Testis (tissue), 2 donors: ENCODE measurements at regions not wholly inside any gene's neighbourhood (a gene's known extent, or its start where the extent isn't known, plus 50 kb on each side); places are given as distances from the start of the nearest gene placed in this dataset.

Experiments used
- POLR2A ChIP-seq: fragments of 450-650 bp; IDR thresholded peaks from one replicate; pipeline ENCODE4 v1.6.1; 2017; ENCODE audit warnings: antibody characterized with exemption, mild to moderate bottlenecking, moderate library complexity
- TF ChIP-seq, protein P1 (sequence below), 3 experiments: fragments of 450-650 bp in 2 of 3; fragments of 200-600 bp in 1 of 3; sonication (generic) in 1 of 3; IDR thresholded peaks; one replicate each; pipeline ENCODE4 v1.5.1; 2016 to 2019; ENCODE audit warnings: antibody characterized with exemption in 3 of 3, mild to moderate bottlenecking in 2 of 3, moderate library complexity in 1 of 3

DNA sequence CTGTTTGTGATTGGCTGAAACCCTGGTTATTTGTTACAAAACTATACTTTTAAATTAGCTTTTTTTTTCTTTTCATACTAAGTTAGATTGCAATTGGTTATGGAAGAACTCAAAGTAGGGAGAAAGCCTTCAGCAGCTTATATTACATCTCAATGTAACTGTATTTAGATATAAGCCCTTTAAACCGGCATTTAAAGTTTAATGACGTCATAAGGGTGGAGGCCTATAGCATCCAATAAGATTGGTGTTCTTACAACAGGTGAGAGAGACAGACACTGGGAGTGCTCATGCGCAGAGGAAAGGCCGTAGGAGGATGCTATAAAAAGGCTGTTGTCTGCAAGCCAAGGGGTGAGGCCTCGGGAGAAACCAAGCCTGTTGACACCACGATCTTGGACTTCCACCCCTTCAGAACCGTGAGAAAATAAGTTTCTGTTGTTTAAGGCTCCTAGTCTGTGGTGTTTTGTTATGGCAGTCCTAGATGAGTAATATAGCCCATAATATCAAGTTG, 1198.8 kb upstream of the SPRY2 start:
- TF ChIP-seq, protein P1, sequence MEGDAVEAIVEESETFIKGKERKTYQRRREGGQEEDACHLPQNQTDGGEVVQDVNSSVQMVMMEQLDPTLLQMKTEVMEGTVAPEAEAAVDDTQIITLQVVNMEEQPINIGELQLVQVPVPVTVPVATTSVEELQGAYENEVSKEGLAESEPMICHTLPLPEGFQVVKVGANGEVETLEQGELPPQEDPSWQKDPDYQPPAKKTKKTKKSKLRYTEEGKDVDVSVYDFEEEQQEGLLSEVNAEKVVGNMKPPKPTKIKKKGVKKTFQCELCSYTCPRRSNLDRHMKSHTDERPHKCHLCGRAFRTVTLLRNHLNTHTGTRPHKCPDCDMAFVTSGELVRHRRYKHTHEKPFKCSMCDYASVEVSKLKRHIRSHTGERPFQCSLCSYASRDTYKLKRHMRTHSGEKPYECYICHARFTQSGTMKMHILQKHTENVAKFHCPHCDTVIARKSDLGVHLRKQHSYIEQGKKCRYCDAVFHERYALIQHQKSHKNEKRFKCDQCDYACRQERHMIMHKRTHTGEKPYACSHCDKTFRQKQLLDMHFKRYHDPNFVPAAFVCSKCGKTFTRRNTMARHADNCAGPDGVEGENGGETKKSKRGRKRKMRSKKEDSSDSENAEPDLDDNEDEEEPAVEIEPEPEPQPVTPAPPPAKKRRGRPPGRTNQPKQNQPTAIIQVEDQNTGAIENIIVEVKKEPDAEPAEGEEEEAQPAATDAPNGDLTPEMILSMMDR (IDR thresholded peaks at IDR 0.05) = no peak
- no peak for TF ChIP-seq POLR2A
